GM04504 (cell line): ENCODE measurements at regions not wholly inside any gene's neighbourhood (a gene's known extent, or its start where the extent isn't known, plus 50 kb on each side); places are given as distances from the start of the nearest gene placed in this dataset.
A peak's percentile ranks its signal among the peaks of the same experiment; 100 is the strongest.

ENCODE experiments used
- DNase-seq: peaks from one replicate; pipeline ENCODE4 v3.0.0-alpha.2; 2012; ENCODE audit warnings: low read depth

DNA sequence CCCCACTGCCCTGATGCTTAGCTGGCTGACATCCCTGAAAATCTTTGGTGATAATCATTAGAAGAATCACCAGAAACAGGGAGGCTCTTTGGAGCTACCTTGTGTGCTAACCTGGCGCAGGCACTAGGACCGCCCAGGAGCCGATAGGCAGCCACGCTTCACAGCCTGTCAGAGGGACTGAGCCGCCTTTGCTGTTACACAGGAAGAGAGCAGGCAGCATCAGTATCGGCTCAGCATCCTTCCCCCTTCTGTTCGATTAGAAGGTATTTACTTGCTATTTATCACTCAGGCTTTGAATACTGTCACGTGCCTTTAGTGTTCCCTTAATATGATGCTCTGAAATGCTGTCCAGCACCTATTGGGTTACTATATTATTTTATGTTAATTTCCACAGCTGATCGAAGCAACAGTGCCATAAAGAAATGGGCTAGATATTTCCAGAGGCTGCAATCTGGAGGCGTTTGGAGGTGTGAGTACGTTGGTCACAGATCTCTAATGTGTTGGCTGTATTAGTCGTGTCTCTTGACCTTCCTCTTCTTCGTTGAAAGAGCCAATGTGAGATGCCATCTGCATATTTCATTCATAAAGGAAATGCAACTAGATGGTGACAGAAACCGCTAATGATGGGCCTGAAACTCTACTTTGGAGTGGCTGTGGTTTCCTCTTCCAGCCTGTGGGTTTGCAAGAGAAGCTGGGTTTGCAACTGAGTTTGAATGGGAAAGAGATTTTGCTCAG lies 110.4 kb upstream of the RAB27B start:
- no peak for DNase-seq

DNA sequence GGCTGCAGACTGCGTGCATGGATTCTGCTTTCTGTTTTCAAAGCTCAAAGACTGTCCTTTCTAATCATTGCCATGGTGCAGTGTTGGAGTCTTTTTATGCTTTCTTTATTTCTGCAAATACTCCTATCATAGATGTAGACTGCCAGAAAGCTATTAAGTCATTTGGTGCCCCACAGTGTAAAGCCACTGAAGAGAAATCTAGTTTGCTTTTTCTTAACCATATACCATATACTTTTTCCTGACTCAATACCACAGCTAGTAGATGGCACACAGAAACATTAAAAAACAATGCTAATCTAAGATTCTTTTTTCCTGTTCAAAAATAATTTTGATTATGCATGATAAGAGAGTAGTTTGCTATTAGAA lies 109.9 kb upstream of the RAB27B start:
- DNase-seq: no peak

DNA sequence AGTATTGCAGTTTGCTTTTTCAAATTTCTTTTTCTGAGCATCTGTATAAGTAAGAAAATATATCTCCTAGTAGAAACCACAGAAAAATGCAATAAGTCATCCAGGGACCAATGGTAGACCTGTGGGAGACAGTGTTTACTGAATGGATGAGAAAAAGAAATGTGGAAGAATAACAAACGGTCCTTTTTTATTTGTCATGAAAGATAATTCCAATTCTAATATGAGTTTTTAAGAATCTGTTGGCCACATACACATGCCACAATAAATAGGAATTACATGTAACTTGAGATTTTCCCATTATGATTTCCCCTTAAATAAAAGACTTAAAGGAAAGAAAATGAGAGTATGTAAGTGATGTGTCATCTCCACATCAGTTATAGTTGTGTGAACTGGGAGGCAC lies 107.7 kb upstream of the RAB27B start:
- DNase-seq: no peak

DNA sequence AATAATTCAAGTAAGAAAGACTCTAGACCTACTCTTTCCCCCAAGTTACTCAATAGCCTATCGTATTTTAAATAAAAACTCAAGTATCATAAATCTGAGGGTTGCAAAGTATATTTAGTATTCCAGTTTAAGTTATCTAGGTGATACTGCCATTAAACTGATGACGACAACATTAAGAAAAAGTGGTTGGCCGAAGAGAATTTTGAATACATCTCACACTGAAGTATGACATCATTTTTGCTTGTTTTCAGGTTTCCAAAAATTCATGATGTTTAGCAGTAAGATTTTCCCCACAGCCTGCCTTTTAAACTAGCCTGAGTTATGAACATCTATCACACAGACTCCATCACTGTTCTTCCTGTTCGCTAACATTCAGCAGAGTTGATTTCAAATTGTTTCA lies 102.1 kb upstream of the RAB27B start:
- no peak for DNase-seq

DNA sequence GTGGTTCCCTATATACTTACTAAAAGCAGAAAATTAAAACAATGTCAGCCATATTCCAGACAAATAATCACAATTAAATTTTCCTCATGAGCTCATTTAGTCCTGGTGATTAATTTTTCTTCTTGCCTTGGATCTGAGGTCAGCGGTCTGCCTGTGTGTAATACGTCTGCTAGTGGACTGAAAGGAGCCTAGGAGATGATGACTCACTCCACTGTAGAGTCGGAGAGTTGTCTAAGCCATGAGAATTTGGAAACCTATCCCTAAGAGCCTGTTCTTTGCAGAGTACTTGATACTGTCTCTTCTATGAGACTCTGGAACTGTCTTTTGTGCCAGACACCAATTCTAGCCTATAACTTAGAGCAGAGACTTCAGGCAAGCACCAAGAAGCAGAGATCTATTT lies 94.2 kb upstream of the RAB27B start:
- peak; percentile 75 for DNase-seq

DNA sequence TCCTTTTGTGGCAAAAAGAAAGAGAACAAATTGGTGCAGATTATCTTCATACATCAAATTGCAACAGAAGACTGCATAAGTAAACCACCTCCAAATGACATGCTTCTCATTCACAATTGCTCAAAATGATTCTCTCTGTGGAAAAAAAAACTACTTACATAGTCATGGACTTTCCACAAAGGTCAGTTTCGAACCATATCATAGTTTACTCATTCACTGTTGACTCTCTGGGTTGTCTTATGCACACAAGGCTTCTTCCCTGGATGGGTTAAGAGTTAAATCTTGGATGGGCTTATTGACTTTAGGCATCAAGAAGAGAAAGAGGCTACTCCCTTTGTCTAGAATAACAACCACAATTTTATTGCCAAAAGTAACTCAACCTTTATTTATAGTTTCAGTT lies 91.3 kb upstream of the RAB27B start:
- no peak for DNase-seq

DNA sequence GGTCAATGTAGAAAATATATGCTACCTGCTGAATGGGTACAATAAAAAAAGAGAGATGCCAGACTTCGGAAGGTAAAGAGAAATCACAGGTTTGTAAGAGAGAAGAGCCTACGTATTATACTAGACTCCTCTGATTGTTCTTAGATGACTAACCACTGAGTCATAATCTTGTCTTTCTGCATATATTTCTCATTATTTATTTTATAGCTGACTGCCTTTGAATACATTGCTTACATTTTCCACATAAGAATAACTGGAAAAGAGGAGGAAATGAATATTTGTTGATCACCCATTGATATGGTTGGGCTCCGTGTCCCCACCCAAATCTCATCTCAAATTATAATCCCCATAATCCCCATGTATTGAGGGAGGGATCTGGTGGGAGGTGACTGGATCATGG lies 90.3 kb upstream of the RAB27B start:
- DNase-seq: peak; percentile 20

DNA sequence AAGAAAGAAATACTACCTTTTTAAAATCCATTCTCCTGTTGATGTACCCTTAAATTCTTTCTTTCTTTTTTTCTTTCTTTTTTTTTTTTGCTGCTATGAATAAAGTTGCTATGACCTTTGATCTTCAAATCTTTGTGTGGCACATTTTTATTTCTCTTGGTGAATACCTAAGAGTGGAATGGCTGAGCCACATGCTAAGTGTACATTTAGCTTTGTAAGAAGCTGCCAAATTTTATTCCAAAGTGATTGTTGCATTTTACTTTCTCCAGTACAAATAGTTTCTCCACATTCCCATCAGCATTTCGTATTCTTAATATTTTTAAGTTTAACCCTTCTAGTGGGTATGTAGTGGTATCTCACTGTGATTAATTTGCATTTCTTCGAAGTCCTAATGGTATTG lies 88.8 kb upstream of the RAB27B start:
- DNase-seq: no peak

DNA sequence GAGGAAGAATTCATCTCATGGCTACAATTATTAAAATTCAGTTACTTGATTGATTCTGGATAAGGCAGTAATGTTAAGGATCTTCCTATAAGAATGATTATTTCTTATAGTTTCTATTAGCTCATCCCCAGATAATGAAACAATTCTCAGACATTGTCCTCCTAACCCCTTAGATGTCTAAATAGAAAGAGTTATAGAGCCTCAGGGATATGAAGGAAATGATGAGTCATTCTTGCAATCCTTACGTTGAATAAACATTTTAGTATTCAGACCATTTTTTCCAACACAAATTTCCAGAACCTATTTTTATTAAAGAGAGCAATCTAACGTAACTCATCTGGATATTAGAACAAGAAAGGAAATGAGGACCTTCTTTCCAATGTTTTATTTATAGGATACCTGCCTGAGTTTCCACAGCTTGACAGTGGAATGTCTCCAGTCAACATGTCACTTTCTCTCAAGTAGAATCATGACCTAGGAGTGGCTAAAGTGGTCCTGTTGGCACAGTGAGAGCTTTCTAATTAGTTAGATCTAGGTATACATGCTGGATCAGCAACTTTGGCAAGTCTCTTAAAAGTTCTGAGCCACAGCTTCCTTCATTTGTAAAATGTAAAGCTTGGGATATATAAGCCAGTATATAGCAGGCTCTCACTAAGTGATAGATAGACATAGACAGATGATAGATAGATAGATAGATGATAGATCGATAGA lies 88.0 kb upstream of the RAB27B start:
- DNase-seq: no peak

DNA sequence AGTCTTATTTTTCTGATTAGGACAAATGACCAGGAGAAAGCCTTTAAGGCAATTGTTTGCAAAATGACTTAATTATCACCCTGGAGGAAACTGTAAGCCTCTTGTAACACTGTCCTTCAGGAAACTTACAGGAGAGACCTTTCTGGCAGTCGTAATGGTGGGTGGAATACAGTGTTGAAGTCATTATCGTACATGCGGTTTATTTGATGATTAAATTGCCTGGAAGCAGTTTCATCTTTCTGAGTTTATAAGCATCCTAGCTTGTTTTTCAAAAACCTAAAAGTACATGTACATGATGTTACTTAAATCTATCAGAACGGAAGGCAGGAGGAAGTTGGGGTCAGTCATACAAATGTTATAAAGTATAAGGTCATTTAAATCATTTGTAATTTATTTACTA lies 86.2 kb upstream of the RAB27B start:
- DNase-seq: no peak

DNA sequence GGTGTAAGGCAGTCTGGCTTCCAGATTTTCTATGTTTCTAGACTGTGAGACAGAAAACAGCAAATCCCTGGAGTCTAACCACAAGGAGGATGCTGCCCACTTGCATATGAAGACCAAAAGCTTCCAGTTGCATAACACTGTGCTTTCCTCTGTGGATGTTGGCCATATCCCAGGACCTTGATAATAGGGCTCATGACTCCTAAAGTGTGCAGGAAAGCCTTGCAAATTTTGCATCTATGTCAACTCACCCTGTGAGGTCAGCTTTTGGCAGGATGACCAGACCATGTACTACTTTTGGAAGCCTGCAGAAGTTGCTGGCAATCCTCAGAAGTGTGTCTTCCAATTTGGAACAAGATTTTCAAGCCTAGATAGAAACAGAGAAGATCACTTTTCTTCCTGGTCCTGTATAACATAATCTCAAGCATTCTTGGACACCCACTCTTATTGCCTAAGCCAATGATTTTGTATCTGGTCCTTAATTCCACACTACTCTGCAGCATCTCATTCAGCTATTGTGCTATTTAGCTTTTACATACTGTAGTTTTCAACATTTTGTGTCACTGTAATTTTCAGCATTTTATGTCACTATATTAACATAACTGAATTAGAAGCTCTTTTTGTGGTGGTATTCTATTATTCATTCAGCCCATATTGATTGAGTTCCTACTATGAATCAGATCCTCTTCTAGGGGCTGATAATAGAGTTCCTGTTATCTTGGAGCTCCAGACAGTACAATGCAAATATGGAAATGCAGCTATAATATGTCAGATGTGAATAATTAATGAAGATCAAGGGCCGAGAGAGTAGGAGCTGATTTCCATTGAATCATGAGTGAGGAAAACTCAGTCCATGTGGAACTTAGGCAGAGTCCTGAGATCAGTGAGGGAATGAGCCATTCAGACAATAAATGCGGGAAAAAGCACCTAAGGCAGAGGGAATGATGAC lies 85.3 kb upstream of the RAB27B start:
- peak; percentile 98 for DNase-seq

DNA sequence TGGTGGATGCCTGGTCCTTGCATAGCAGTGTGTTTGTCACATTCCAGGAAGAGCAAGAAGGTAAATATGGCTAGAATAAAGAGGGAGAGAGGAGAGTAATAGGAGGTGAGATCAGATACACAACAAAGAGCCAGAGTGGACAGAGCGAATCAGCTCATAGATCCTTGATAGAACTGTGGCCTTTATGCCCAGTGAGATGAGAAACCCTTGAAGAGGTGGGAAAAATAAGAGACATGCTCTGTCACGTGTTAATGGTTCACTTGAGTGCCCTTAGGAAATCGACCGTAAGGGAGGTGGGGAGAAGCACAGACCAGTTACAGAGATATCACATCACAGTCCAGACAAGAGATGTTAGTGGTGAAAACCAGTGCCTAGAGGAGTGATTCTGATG lies 84.7 kb upstream of the RAB27B start:
- no peak for DNase-seq

DNA sequence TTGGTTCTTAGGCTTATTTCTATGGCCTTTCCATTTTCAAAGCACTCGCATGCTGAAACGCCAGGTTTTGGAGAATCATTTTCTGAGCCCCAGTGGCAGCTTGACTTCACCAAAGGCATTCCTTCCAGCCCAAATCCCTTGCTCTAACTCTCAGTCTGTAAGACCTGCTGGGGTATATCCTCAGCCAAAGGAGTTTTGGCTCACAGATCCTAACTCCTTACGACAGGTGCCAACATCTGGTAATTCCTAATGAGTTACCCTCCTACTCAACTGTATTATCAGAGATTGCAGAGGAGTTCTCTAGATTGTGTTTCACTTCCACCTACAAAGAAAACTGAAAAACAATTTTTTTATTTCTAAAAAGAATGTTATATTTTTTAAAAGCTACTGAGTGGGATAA lies 79.0 kb upstream of the RAB27B start:
- DNase-seq: no peak

DNA sequence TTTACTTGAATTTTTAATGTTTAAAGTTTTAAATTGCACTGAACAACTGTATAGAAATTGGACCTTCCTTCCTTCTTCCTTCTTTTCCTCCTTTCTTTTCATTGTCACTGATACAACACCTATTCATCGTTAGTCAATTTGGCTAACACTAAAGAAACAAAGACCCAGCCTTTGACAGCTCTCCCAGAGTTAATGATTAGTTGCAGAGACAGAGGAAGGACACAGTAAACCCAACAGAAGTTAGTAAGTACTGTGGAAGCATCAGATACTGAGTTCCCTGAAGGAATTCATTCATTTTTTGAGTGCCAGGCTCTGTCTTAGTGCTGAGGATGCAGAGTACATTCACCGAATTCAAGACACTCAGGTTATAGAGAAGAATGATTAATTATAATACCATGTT lies 77.9 kb upstream of the RAB27B start:
- DNase-seq: no peak

DNA sequence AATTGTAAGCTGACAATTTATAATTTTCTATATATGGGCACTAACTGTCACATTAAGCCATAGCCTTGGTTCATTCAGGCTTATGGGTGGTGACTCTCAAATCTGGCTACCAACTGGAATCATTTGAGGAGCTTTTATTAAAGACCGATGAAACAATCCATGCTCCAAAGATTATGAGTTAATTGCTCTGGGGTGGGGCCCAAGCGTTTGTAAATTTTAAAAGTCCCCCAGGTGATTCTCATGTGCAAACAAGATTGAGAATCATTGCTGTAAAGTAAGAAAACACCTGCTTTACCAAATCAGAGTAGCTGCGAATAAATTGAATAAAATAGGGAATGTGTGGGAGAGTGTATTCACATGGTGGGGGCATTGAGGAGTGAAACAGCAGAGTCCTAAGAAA lies 76.1 kb upstream of the RAB27B start:
- DNase-seq: no peak

DNA sequence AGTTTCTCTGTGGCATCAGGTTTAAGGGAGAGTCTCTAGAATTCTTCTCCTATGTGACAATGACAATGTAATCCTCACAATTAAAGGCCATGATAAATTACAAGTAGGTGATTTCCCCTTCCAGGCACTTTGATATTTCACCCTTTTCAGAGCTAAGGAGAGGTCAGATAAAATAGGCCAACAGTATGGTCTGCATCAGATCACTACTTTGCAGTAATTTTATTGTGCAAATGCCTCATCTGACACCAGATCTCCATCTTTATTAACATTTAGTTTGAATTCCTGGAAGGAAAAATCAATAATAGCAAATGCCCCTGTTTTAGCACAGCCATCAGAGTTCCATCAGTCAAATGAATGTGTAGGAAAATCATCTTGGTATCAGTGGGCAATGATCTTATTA lies 72.8 kb upstream of the RAB27B start:
- DNase-seq: no peak

DNA sequence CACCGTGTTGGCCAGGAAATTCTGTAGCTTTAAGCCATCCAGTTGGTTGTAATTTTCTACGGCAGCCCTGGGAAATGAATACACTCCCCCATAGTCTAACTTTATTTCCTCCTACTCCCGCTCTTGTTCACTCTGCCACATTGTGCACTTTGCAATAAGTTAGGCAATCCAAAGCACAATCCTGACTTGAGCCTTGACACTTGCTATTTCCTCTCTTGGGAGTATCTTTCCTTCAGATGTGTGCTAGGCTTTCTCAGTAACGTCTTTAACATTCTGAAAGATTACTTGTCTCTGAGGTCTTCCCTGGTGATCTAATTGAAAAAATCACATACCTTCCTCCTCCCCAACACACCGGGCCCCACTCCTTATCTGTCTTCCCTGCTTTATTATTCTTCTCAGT lies 65.9 kb upstream of the RAB27B start:
- DNase-seq: no peak

DNA sequence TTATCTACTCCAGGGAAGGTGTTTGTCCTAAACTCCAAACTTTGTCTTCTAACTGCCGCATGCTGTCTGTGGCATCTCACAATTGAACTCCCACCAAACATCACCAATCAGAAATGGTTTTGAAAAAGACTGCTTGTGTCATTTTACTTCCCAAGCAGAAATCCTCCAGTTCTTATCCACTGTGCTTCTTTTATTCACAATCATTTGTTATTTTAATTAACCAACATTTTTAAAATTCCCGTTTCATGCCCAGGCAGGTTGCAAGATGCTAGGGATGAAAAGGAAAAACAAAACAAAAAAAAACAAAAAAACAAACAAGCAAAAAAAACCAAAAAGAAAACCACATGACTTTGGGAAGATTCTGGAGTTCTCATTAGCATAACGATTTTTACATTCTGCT lies 63.5 kb upstream of the RAB27B start:
- DNase-seq: no peak

DNA sequence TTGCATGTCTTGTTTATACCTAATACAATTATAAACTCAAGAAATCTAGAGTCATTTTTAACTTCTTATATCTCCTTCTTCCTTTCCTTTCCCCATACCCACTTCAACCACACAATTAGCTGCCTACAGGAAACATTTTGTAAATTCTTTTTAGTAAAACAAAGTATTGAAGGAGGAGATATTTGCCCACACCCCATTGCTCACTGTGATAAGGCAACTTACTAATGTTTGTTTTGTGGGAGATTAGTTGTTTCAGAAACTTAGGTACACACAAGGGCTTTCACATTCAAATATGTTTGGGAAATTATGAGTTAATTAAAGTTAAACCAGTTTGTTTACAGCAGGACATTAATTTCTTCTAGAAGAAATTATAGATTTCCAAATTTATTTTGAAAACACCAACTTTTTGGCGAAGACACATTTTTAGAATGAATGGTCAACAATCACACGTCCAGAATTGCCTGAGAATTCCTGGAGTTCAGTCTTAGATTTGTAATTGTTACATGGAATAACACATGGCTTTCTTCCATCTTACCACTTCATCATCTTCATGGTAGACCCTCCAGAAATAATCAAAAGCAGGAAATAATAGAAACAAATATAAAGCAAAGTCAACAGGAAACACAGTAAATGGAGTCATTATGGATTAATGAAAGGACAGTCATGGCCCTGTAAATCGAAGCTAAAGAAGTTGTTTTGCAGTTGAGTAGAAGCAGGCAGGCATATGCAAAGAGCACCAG lies 62.5 kb upstream of the RAB27B start:
- DNase-seq: no peak

DNA sequence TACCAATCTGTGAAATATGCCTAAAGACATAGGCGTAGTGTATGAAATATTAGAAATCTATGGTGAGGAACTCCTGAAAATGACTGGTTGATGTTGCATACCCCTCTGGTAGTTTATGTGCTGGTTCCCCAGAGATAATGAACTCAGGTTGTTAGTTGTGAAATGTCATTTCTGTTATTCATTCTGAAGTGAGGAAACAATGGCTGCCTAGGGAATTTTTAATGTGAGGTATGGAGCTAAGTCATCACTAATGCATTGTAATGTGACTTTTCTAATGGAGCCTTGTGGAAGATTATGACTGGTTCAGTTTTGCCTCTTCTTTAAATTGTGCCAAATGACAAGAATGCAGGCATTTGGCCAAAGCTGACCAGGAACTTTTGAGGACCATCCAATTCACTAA lies 61.6 kb upstream of the RAB27B start:
- DNase-seq: no peak

DNA sequence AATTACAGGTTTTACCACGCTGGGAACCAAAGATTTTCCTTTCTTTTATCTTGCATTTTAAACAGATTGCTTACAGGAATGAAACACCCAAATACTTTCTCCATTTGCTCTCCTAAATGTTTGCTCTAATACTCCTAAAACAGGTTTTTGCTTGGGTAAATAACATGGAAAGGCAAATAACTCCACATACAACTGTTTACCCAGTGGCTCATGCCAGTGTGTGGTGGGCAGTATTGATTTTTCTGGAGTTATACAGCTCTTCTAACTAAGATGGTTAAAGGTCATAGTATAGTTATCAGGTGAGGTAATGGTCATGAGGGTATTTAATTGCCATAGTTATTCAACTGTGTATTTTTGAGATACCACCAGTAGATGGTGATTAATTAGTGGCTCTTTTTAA lies 61.2 kb upstream of the RAB27B start:
- DNase-seq: no peak
